ENCODE measurements at regions not wholly inside any gene's neighbourhood (a gene's known extent, or its start where the extent isn't known, plus 50 kb on each side); places are given as distances from the start of the nearest gene placed in this dataset.

DNA sequence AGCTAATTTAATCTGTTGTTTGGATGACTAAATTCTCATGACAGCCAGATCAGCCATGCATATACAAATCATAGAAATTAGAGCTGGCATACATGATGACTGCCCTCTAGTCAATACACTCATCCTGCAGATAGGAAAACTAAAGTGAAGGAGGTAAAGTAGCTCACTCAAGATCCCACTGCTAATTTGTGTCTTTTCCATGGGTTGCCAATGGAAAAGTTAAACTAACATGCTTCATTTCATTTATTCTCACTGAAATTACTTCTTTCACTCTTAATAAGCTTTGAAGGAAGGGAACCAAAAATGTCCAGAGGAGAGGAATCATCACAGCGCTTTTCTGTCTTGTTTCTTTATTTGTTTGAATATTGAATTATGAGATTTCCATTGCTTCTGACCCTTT lies 308.2 kb downstream of the GJA1 start:
- intact Hi-C loops (cut with micrococcal nuclease; ENCODE audit: unreplicated experiment) = no loop called here
- Histone ChIP-seq H3K36me3 (ENCODE audit: control insufficient read depth, insufficient read depth, low read length) (no peaks in the 10 kb centered on the region), H3K4me1 (ENCODE audit: control insufficient read depth, insufficient read depth, low read length) (no peaks in the 10 kb centered on the region), H3K27me3 (ENCODE audit: control insufficient read depth, insufficient read depth, low read length) (no peaks in the 10 kb centered on the region), H3K9me3 (ENCODE audit: control insufficient read depth, insufficient read depth, low read depth, low read length) (no peaks in the 10 kb centered on the region), H3K4me3 (ENCODE audit: low read depth in 2 of 2, low read length in 2 of 2) (no peak overlapping the region), H3K27ac (ENCODE audit: low read length) (no peak overlapping the region)
- in situ Hi-C loops (cut with HindIII; ENCODE audit: low pct_unique_long_range_greater_than_20kb, low sequenced_read_pairs) = no loop called here
- no TSS peak for BruUV-seq (replicated peaks)
- DNase-seq (ENCODE audit: low read depth, low spot score) (no peak), ATAC-seq (no peak)
- ChIA-PET CTCF (no interaction called here), POLR2A (no interaction called here)
- TF ChIP-seq POLR2AphosphoS5 (IDR thresholded peaks at IDR 0.05; ENCODE audit: low read depth, low read length) (no peak), TCF7L2 (IDR thresholded peaks at IDR 0.05; ENCODE audit: low read depth, low read length) (no peak), SIN3A (IDR thresholded peaks at IDR 0.05; ENCODE audit: borderline replicate concordance, insufficient read depth, low read depth, low read length) (no peak)
- TF ChIP-seq, protein P1, sequence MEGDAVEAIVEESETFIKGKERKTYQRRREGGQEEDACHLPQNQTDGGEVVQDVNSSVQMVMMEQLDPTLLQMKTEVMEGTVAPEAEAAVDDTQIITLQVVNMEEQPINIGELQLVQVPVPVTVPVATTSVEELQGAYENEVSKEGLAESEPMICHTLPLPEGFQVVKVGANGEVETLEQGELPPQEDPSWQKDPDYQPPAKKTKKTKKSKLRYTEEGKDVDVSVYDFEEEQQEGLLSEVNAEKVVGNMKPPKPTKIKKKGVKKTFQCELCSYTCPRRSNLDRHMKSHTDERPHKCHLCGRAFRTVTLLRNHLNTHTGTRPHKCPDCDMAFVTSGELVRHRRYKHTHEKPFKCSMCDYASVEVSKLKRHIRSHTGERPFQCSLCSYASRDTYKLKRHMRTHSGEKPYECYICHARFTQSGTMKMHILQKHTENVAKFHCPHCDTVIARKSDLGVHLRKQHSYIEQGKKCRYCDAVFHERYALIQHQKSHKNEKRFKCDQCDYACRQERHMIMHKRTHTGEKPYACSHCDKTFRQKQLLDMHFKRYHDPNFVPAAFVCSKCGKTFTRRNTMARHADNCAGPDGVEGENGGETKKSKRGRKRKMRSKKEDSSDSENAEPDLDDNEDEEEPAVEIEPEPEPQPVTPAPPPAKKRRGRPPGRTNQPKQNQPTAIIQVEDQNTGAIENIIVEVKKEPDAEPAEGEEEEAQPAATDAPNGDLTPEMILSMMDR (IDR thresholded peaks at IDR 0.05) = no peak
- TF ChIP-seq, protein P2, sequence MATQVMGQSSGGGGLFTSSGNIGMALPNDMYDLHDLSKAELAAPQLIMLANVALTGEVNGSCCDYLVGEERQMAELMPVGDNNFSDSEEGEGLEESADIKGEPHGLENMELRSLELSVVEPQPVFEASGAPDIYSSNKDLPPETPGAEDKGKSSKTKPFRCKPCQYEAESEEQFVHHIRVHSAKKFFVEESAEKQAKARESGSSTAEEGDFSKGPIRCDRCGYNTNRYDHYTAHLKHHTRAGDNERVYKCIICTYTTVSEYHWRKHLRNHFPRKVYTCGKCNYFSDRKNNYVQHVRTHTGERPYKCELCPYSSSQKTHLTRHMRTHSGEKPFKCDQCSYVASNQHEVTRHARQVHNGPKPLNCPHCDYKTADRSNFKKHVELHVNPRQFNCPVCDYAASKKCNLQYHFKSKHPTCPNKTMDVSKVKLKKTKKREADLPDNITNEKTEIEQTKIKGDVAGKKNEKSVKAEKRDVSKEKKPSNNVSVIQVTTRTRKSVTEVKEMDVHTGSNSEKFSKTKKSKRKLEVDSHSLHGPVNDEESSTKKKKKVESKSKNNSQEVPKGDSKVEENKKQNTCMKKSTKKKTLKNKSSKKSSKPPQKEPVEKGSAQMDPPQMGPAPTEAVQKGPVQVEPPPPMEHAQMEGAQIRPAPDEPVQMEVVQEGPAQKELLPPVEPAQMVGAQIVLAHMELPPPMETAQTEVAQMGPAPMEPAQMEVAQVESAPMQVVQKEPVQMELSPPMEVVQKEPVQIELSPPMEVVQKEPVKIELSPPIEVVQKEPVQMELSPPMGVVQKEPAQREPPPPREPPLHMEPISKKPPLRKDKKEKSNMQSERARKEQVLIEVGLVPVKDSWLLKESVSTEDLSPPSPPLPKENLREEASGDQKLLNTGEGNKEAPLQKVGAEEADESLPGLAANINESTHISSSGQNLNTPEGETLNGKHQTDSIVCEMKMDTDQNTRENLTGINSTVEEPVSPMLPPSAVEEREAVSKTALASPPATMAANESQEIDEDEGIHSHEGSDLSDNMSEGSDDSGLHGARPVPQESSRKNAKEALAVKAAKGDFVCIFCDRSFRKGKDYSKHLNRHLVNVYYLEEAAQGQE (IDR thresholded peaks at IDR 0.05; ENCODE audit: insufficient read depth in 1 of 2, low read depth in 2 of 2, low read length in 1 of 2) = no peak

DNA sequence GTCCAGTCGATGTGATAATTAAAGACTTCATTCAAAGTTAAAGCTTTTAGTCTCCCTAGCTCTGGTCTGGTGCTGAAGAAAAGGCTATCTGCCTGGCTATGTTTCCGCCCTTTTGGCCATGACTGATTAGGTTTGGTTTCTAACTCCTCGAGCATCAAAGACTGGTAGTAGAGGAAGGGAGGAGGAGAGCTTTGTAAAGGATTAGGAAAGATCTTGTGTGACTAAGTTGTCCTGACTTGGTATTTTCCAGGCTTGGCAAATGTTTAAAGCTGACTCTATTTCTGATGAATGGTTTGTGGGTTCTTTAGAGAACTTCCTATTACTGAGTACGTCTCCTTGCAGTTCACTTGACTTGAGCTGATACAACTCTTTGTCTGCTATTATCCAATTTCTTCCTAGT lies 312.9 kb downstream of the GJA1 start:
- Histone ChIP-seq H3K36me3 (ENCODE audit: control insufficient read depth, insufficient read depth, low read length) (no peaks in the 10 kb centered on the region), H3K27ac (ENCODE audit: low read length) (no peak overlapping the region), H3K27me3 (ENCODE audit: control insufficient read depth, insufficient read depth, low read length) (no peaks in the 10 kb centered on the region), H3K9me3 (ENCODE audit: control insufficient read depth, insufficient read depth, low read depth, low read length) (no peaks in the 10 kb centered on the region), H3K4me1 (ENCODE audit: control insufficient read depth, insufficient read depth, low read length) (no peaks in the 10 kb centered on the region), H3K4me3 (ENCODE audit: low read depth in 2 of 2, low read length in 2 of 2) (no peak overlapping the region)
- intact Hi-C loops (cut with micrococcal nuclease; ENCODE audit: unreplicated experiment) (no loop called here), in situ Hi-C loops (cut with HindIII; ENCODE audit: low pct_unique_long_range_greater_than_20kb, low sequenced_read_pairs) (no loop called here)
- BruUV-seq (replicated peaks) = no TSS peak
- DNase-seq (ENCODE audit: low read depth, low spot score) = no peak
- ChIA-PET CTCF (no interaction called here), POLR2A (no interaction called here)
- ATAC-seq = no peak
- TF ChIP-seq, protein P1 (IDR thresholded peaks at IDR 0.05) = no peak
- TF ChIP-seq SIN3A (IDR thresholded peaks at IDR 0.05; ENCODE audit: borderline replicate concordance, insufficient read depth, low read depth, low read length) (no peak), TCF7L2 (IDR thresholded peaks at IDR 0.05; ENCODE audit: low read depth, low read length) (no peak), POLR2AphosphoS5 (IDR thresholded peaks at IDR 0.05; ENCODE audit: low read depth, low read length) (no peak)
- TF ChIP-seq, protein P2 (IDR thresholded peaks at IDR 0.05; ENCODE audit: insufficient read depth in 1 of 2, low read depth in 2 of 2, low read length in 1 of 2) = no peak

All from Panc1 (cell line).